ENCODE measurements at regions not wholly inside any gene's neighbourhood (a gene's known extent, or its start where the extent isn't known, plus 50 kb on each side); places are given as distances from the start of the nearest gene placed in this dataset.
"Not testable (repeated sequence)": the region's sequence is repeated elsewhere in the genome, so short reads cannot be mapped to it uniquely, and the experiment has no call there.

DNA sequence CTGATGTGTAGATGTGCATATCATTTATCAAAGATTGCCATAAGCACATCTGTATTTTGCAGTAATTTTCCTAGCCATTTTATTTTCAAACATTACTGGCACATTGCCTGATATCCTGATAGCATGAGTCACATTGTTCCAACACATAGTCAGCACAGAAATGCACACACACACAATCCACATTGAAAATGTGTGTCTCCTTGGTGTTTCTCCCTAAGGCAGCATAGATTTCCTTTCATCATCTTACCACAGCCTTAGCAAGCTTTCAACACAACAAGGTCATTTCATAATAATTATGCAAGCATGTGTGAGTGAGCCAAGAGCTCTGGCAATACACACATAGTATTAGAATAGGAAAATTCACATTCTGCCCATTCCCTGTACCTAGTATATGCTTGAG is 245.4 kb upstream of the MEIS1 start:
- H3K4me3 ChIP-seq (ENCODE audit: low read length), result no peak overlapping the region
- H3K27me3 ChIP-seq (ENCODE audit: control insufficient read depth, insufficient read depth, low read length), result no peaks in the 10 kb centered on the region
- no peaks in the 10 kb centered on the region for H3K9me3 ChIP-seq (ENCODE audit: control insufficient read depth, low read length)
- H3K4me1 ChIP-seq (ENCODE audit: control insufficient read depth, insufficient read depth, low read length), result no peaks in the 10 kb centered on the region
- no peak overlapping the region for H3K9ac ChIP-seq (ENCODE audit: low read length)
- no peaks in the 10 kb centered on the region for H3K36me3 ChIP-seq (ENCODE audit: control insufficient read depth, insufficient read depth, low read length)

DNA sequence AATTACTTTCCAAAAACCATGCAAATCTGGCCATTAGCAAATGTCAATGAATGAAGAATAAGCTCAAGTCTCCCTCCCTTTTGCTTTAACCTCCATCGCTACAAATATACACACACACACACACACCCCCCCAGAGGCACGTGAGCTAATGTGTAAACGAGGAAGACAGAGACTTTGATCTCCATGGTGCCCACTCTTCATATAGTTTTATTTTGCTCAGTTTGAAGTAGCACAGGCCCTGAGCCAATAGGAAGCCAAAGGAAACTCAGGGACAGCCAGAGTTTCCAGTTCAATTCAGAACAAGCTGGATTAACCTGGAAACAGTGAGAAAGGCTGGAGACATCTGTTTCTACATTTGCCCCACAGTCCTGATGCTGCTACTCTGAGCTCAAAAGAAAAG is 248.4 kb upstream of the MEIS1 start:
- H3K36me3 ChIP-seq (ENCODE audit: control insufficient read depth, insufficient read depth, low read length), result no peaks in the 10 kb centered on the region
- H3K4me1 ChIP-seq (ENCODE audit: control insufficient read depth, insufficient read depth, low read length), result no peaks in the 10 kb centered on the region
- H3K9ac ChIP-seq (ENCODE audit: low read length), result no peak overlapping the region
- H3K27me3 ChIP-seq (ENCODE audit: control insufficient read depth, insufficient read depth, low read length), result no peaks in the 10 kb centered on the region
- no peak overlapping the region for H3K4me3 ChIP-seq (ENCODE audit: low read length)
- no peaks in the 10 kb centered on the region for H3K9me3 ChIP-seq (ENCODE audit: control insufficient read depth, low read length)

DNA sequence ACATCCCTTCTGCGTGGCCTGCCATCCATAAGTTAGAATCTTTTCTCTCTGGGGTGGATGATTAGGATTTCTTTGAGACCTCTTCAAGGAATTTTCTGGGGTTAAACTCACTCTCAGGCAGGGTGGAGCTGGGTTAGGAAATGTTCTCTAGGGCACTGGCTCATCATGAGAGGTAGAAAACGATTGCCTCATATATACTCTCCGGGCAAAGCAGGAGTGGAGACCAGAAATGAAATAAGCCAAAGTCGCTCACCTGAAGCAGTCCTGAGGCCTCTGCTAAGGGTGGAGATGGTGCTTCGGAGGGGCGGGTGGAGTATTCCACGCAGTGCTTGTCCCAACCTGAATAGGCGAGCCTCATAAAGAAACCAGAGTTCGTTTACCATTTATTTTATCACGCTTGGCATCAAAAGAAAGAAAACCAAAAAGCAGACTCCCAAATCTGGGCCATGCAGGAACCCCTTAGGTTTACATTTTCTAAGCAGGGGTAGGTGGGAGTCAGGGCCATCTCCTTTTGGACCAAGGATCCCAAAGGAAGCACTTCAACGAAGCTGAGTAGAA is 249.3 kb upstream of the MEIS1 start:
- Histone ChIP-seq H3K4me3 (ENCODE audit: low read length) (no peak overlapping the region), H3K9me3 (ENCODE audit: control insufficient read depth, low read length) (no peaks in the 10 kb centered on the region), H3K36me3 (ENCODE audit: control insufficient read depth, insufficient read depth, low read length) (no peaks in the 10 kb centered on the region), H3K4me1 (ENCODE audit: control insufficient read depth, insufficient read depth, low read length) (no peaks in the 10 kb centered on the region), H3K9ac (ENCODE audit: low read length) (no peak overlapping the region), H3K27me3 (ENCODE audit: control insufficient read depth, insufficient read depth, low read length) (no peaks in the 10 kb centered on the region)

- H3K36me3 ChIP-seq (ENCODE audit: control insufficient read depth, insufficient read depth, low read length); H3K9me3 ChIP-seq (ENCODE audit: control insufficient read depth, low read length); H3K9ac ChIP-seq (ENCODE audit: low read length); H3K4me3 ChIP-seq (ENCODE audit: low read length); H3K27me3 ChIP-seq (ENCODE audit: control insufficient read depth, insufficient read depth, low read length); H3K4me1 ChIP-seq (ENCODE audit: control insufficient read depth, insufficient read depth, low read length): not testable (repeated sequence)
These were observed 257.7 kb upstream of the MEIS1 start for GRCh38 chr2:66177128-66177796.

GRCh38 chr2:66174491-66174890 is 260.4 kb upstream of the MEIS1 start:
- Histone ChIP-seq H3K4me1 (ENCODE audit: control insufficient read depth, insufficient read depth, low read length) (no peaks in the 10 kb centered on the region), H3K9ac (ENCODE audit: low read length) (no peak overlapping the region)

GRCh38 chr2:66173645-66174044 is 261.3 kb upstream of the MEIS1 start:
- Histone ChIP-seq H3K4me3 (ENCODE audit: low read length) (no peak overlapping the region), H3K36me3 (ENCODE audit: control insufficient read depth, insufficient read depth, low read length) (no peaks in the 10 kb centered on the region), H3K9me3 (ENCODE audit: control insufficient read depth, low read length) (no peaks in the 10 kb centered on the region), H3K9ac (ENCODE audit: low read length) (no peak overlapping the region), H3K27me3 (ENCODE audit: control insufficient read depth, insufficient read depth, low read length) (no peaks in the 10 kb centered on the region), H3K4me1 (ENCODE audit: control insufficient read depth, insufficient read depth, low read length) (no peaks in the 10 kb centered on the region)

More at GRCh38 chr2:66174491-66174890, 260.4 kb upstream of the MEIS1 start:
- H3K36me3 ChIP-seq (ENCODE audit: control insufficient read depth, insufficient read depth, low read length), result no peaks in the 10 kb centered on the region
- H3K4me3 ChIP-seq (ENCODE audit: low read length), result no peak overlapping the region
- no peaks in the 10 kb centered on the region for H3K27me3 ChIP-seq (ENCODE audit: control insufficient read depth, insufficient read depth, low read length)
- H3K9me3 ChIP-seq (ENCODE audit: control insufficient read depth, low read length), result no peaks in the 10 kb centered on the region

- Histone ChIP-seq H3K36me3 (ENCODE audit: control insufficient read depth, insufficient read depth, low read length) (no peaks in the 10 kb centered on the region), H3K9me3 (ENCODE audit: control insufficient read depth, low read length) (no peaks in the 10 kb centered on the region), H3K4me1 (ENCODE audit: control insufficient read depth, insufficient read depth, low read length) (no peaks in the 10 kb centered on the region), H3K9ac (ENCODE audit: low read length) (no peak overlapping the region), H3K27me3 (ENCODE audit: control insufficient read depth, insufficient read depth, low read length) (no peaks in the 10 kb centered on the region), H3K4me3 (ENCODE audit: low read length) (no peak overlapping the region)
These were observed 263.4 kb upstream of the MEIS1 start for GRCh38 chr2:66171530-66171929.

DNA sequence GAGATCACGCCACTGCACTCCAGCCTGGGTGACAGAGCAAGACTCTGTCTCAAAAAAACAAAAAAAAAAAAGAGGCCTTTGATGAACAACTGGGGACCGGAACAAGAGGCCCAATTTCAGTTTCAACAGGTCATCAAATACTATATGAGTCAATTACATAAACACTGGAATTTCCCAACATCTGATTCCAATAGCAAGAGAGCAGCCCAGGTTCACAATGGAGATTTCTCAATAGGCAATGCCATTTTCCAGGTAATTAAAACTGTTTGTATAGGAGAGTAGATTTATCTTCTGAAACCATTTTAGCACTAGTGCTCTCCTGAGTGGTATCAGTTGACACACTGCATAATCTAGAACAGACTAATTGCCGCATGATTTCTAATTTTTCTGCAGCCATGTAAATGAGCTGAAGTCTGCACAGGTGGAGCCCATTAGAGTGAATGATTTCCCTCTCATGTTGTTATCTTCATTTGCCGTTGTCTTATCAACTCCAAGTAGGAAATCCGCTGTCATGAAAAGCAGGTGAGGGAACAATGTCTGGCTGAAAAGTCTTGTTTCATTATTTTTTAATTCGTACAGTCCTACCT is 264.1 kb upstream of the MEIS1 start:
- H3K4me1 ChIP-seq (ENCODE audit: control insufficient read depth, insufficient read depth, low read length), result no peaks in the 10 kb centered on the region
- H3K4me3 ChIP-seq (ENCODE audit: low read length), result no peak overlapping the region
- H3K36me3 ChIP-seq (ENCODE audit: control insufficient read depth, insufficient read depth, low read length), result no peaks in the 10 kb centered on the region
- H3K9ac ChIP-seq (ENCODE audit: low read length), result no peak overlapping the region
- no peaks in the 10 kb centered on the region for H3K9me3 ChIP-seq (ENCODE audit: control insufficient read depth, low read length)
- H3K27me3 ChIP-seq (ENCODE audit: control insufficient read depth, insufficient read depth, low read length), result no peaks in the 10 kb centered on the region

- Histone ChIP-seq H3K27me3 (ENCODE audit: control insufficient read depth, insufficient read depth, low read length) (no peaks in the 10 kb centered on the region), H3K36me3 (ENCODE audit: control insufficient read depth, insufficient read depth, low read length) (no peaks in the 10 kb centered on the region), H3K9ac (ENCODE audit: low read length) (no peak overlapping the region)
These were observed 265.8 kb upstream of the MEIS1 start for GRCh38 chr2:66169076-66169475.

GRCh38 chr2:66164470-66164869 is 270.5 kb upstream of the MEIS1 start:
- H3K4me1 ChIP-seq (ENCODE audit: control insufficient read depth, insufficient read depth, low read length), result no peaks in the 10 kb centered on the region
- no peak overlapping the region for H3K4me3 ChIP-seq (ENCODE audit: low read length)
- no peak overlapping the region for H3K9ac ChIP-seq (ENCODE audit: low read length)
- H3K9me3 ChIP-seq (ENCODE audit: control insufficient read depth, low read length), result no peaks in the 10 kb centered on the region
- H3K27me3 ChIP-seq (ENCODE audit: control insufficient read depth, insufficient read depth, low read length), result no peaks in the 10 kb centered on the region
- H3K36me3 ChIP-seq (ENCODE audit: control insufficient read depth, insufficient read depth, low read length), result no peaks in the 10 kb centered on the region

More at GRCh38 chr2:66169076-66169475, 265.8 kb upstream of the MEIS1 start:
- H3K9me3 ChIP-seq (ENCODE audit: control insufficient read depth, low read length), result no peaks in the 10 kb centered on the region
- no peaks in the 10 kb centered on the region for H3K4me1 ChIP-seq (ENCODE audit: control insufficient read depth, insufficient read depth, low read length)
- H3K4me3 ChIP-seq (ENCODE audit: low read length), result no peak overlapping the region

DNA sequence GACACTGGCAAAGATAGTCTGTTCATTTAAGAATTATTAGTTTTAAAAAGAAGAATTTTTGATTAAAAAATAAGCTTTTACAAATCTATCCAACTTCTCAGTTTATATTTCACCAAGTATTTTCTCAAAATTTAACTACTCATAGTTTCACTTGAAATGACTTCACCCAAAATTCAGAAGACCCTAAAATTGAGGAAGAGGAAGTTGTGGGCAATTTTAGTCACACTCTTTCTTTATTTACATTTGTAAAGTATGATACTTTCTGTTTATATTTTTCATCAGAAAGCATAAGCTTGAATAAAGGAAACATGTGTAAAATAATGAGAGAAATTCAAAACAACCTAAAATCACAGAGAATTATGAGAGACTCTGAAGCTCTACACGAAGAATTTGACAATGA is 278.8 kb upstream of the MEIS1 start:
- Histone ChIP-seq H3K9ac (ENCODE audit: low read length) (no peak overlapping the region), H3K4me1 (ENCODE audit: control insufficient read depth, insufficient read depth, low read length) (no peaks in the 10 kb centered on the region), H3K36me3 (ENCODE audit: control insufficient read depth, insufficient read depth, low read length) (no peaks in the 10 kb centered on the region), H3K4me3 (ENCODE audit: low read length) (no peak overlapping the region), H3K9me3 (ENCODE audit: control insufficient read depth, low read length) (no peaks in the 10 kb centered on the region), H3K27me3 (ENCODE audit: control insufficient read depth, insufficient read depth, low read length) (no peaks in the 10 kb centered on the region)

DNA sequence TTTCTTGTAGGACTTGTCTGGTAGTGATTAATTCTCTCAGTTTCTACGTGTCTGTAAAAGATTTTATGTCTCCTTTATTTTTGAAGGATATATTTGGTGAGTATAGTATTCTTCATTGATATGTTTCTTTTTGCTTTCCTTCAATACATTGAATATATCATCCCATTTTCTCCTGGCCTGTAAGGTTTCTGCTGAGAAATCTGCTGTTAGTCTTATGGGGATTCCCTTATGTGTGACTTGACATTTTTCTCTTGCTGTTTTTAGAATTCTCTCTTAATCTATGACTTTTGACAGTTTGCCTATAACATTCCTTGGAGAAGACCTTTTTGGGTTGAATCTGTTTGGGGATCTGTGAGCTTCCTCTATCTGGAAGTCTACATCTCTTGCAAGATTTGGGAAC is 281.0 kb upstream of the MEIS1 start:
- no peaks in the 10 kb centered on the region for H3K27me3 ChIP-seq (ENCODE audit: control insufficient read depth, insufficient read depth, low read length)
- H3K4me1 ChIP-seq (ENCODE audit: control insufficient read depth, insufficient read depth, low read length), result no peaks in the 10 kb centered on the region
- no peak overlapping the region for H3K4me3 ChIP-seq (ENCODE audit: low read length)
- no peaks in the 10 kb centered on the region for H3K36me3 ChIP-seq (ENCODE audit: control insufficient read depth, insufficient read depth, low read length)
- H3K9ac ChIP-seq (ENCODE audit: low read length), result no peak overlapping the region
- H3K9me3 ChIP-seq (ENCODE audit: control insufficient read depth, low read length), result no peaks in the 10 kb centered on the region
